Liver (tissue), 8 donors: ENCODE measurements at regions not wholly inside any gene's neighbourhood (a gene's known extent, or its start where the extent isn't known, plus 50 kb on each side); places are given as distances from the start of the nearest gene placed in this dataset.

Experiments used
- DNase-seq: peaks from one replicate; pipeline ENCODE4 v3.0.0-alpha.2; 2017; ENCODE audit warnings: low spot score
- H3K27ac ChIP-seq, 2 donors: one replicate each; pipeline ENCODE4 v1.7.0; 2013; ENCODE audit warnings: inconsistent platforms in 2 of 2, low read length in 2 of 2, control low read depth in 1 of 2, low read depth in 1 of 2, mild to moderate bottlenecking in 1 of 2
- H3K27me3 ChIP-seq, 4 donors: one replicate each; pipeline versions ENCODE4 v1.6.1 to v1.7.0; 2013; ENCODE audit warnings: low read length in 3 of 4, inconsistent platforms in 1 of 4, mild to moderate bottlenecking in 1 of 4, moderate library complexity in 1 of 4; ENCODE audit not compliant: control insufficient read depth in 4 of 4, insufficient read depth in 4 of 4
- H3K36me3 ChIP-seq, 4 donors: one replicate each; pipeline versions ENCODE4 v1.6.1 to v1.7.0; 2013; ENCODE audit warnings: low read length in 3 of 4, mild to moderate bottlenecking in 3 of 4, low read depth in 1 of 4, moderate library complexity in 1 of 4; ENCODE audit not compliant: control insufficient read depth in 4 of 4, insufficient read depth in 3 of 4
- H3K4me1 ChIP-seq, 4 donors: one replicate each; pipeline versions ENCODE4 v1.6.1 to v1.7.0; 2013; ENCODE audit warnings: low read length in 3 of 4, mild to moderate bottlenecking in 3 of 4, moderate library complexity in 1 of 4; ENCODE audit not compliant: control insufficient read depth in 4 of 4, insufficient read depth in 4 of 4
- H3K4me3 ChIP-seq, 3 donors: one replicate each; pipeline versions ENCODE4 v1.6.1 to v1.7.0; 2013; ENCODE audit warnings: low read length in 3 of 3, control low read depth in 1 of 3, low read depth in 1 of 3, mild to moderate bottlenecking in 1 of 3
- H3K9ac ChIP-seq, 2 donors: one replicate each; pipeline ENCODE4 v1.7.0; 2013; ENCODE audit warnings: low read length in 2 of 2, mild to moderate bottlenecking in 2 of 2, moderate library complexity in 2 of 2, control low read depth in 1 of 2, low read depth in 1 of 2
- H3K9me3 ChIP-seq, 4 donors: one replicate each; pipeline versions ENCODE4 v1.6.1 to v1.7.0; 2013; ENCODE audit warnings: low read length in 3 of 4; ENCODE audit not compliant: control insufficient read depth in 4 of 4
- ATF3 ChIP-seq: IDR thresholded peaks from 2 replicates; pipeline ENCODE4 v1.6.1; 2016; ENCODE audit warnings: antibody characterized with exemption
- EGR1 ChIP-seq, 2 donors: IDR thresholded peaks; 2 replicates each; pipeline ENCODE4 v1.6.1; 2016 to 2018; ENCODE audit warnings: antibody characterized with exemption in 2 of 2, low read depth in 2 of 2
- FOXA1 ChIP-seq: IDR thresholded peaks from 2 replicates; pipeline ENCODE4 v1.6.1; 2016; ENCODE audit warnings: antibody characterized with exemption
- FOXA2 ChIP-seq: IDR thresholded peaks from 2 replicates; pipeline ENCODE4 v1.6.1; 2016; ENCODE audit warnings: antibody characterized with exemption
- GABPA ChIP-seq, 2 donors: IDR thresholded peaks in 1 of 2; conservative IDR thresholded peaks in 1 of 2; 2 replicates each; pipeline ENCODE4 v1.6.1; 2016; ENCODE audit warnings: antibody characterized with exemption in 2 of 2, mild to moderate bottlenecking in 1 of 2, moderate library complexity in 1 of 2
- HNF4A ChIP-seq, 2 donors: conservative IDR thresholded peaks; 2 replicates each; pipeline ENCODE4 v1.6.1; 2016; ENCODE audit warnings: antibody characterized with exemption in 2 of 2, mild to moderate bottlenecking in 2 of 2
- HNF4G ChIP-seq: IDR thresholded peaks from 2 replicates; pipeline ENCODE4 v1.6.1; 2016; ENCODE audit warnings: antibody characterized with exemption
- JUND ChIP-seq, 2 donors: IDR thresholded peaks; 2 replicates each; pipeline ENCODE4 v1.6.1; 2016; ENCODE audit warnings: antibody characterized with exemption in 2 of 2
- NR2F2 ChIP-seq: IDR thresholded peaks from 2 replicates; pipeline ENCODE4 v1.6.1; 2016; ENCODE audit warnings: antibody characterized with exemption
- RAD21 ChIP-seq, 2 donors: IDR thresholded peaks; 2 replicates each; pipeline ENCODE4 v1.6.1; 2016; ENCODE audit warnings: antibody characterized with exemption in 2 of 2, mild to moderate bottlenecking in 2 of 2
- RXRA ChIP-seq, 2 donors: IDR thresholded peaks; 2 replicates each; pipeline ENCODE4 v1.6.1; 2017 to 2018; ENCODE audit warnings: antibody characterized with exemption in 2 of 2, mild to moderate bottlenecking in 1 of 2
- SP1 ChIP-seq: IDR thresholded peaks from 2 replicates; pipeline ENCODE4 v1.6.1; 2018; ENCODE audit warnings: antibody characterized with exemption, mild to moderate bottlenecking
- TAF1 ChIP-seq: conservative IDR thresholded peaks from 2 replicates; pipeline ENCODE4 v1.6.1; 2016; ENCODE audit warnings: antibody characterized with exemption, mild to moderate bottlenecking
- YY1 ChIP-seq: IDR thresholded peaks from 2 replicates; pipeline ENCODE4 v1.6.1; 2016; ENCODE audit warnings: antibody characterized with exemption, mild to moderate bottlenecking
- ZBTB33 ChIP-seq: IDR thresholded peaks from 2 replicates; pipeline ENCODE4 v1.6.1; 2016; ENCODE audit warnings: antibody characterized with exemption
- WGBS: extraction: QIAGEN DNeasy Blood & Tissue Kit; methylation state at CpG from one replicate; pipeline ENCODE4 v1.1.7; 2013; 5-methylcytosine and 5-hydroxymethylcytosine counted together
- TF ChIP-seq, protein P1 (sequence below): fragments of 150-350 bp; IDR thresholded peaks from 2 replicates; pipeline ENCODE4 v1.5.1; 2017; ENCODE audit warnings: improper control_type of control experiment, low read depth, low read length; ENCODE audit not compliant: missing input control
- TF ChIP-seq, protein P2 (sequence below): IDR thresholded peaks from 2 replicates; pipeline ENCODE4 v1.6.1; 2016; ENCODE audit warnings: antibody characterized with exemption, mild to moderate bottlenecking
- TF ChIP-seq, protein P3 (sequence below): IDR thresholded peaks from 2 replicates; pipeline ENCODE4 v1.6.1; 2016; ENCODE audit warnings: antibody characterized with exemption
- donor health status: healthy.
- donor health status: healthy.
- donor health status: healthy.
- donor health status: healthy.
- donor health status: healthy.

DNA sequence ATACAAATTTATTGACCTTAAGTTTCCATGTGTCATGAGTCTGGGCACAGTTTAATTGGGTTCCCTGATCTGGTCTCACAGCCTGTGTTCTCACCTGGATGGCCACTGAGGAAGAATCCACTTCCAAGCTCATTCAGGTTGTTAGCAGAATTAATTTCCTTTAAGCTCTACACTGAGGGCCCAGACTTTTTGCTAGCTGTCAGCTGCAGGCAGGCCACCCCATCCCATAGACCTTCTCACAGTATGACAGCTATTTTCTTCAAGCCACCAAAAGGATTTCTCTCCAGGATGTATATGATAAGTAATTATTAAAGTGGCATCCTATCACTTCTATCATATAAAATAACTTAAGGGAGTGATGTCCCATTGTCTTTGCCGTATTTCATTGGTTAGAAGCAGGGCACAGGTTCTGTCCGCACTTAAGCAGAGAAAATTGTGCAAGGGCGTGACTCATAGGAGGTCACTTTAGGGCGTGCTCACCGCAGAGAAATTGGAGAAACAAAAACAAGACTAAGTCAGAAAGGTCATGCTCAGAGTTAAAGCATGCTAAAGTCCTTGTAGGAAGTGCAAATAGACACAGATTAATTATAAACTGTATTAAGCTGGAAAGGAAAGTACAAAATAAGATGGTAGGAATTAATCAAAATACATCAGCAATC lies 109.9 kb downstream of the AHR start:
- H3K9ac ChIP-seq, result no peak overlapping the region
- 20% methylated on average over 5 of the region's 5 CpGs for WGBS
- no peaks in the 10 kb centered on the region for H3K36me3 ChIP-seq
- TF ChIP-seq HNF4A (conservative IDR thresholded peaks at IDR 0.05) (peak; percentile 95 to 96), FOXA2 (peak; percentile 59), FOXA1 (peak; percentile 57), RXRA (IDR thresholded peaks at IDR 0.05) (peak; percentile 98 to 99), HNF4G (peak; percentile 90), SP1 (peak; percentile 95), JUND (IDR thresholded peaks at IDR 0.05) (peak; percentile 100), NR2F2 (peak; percentile 95), YY1 (peak; percentile 75), ZBTB33 (peak; percentile 28), RAD21 (IDR thresholded peaks at IDR 0.05) (peak; percentile 64 to 76), GABPA (IDR thresholded peaks at IDR 0.05 in 1 of 2, conservative IDR thresholded peaks at IDR 0.05 in 1 of 2) (peak in 1 of 2 donors; percentile 24), TAF1 (no peak), EGR1 (IDR thresholded peaks at IDR 0.05; ENCODE audit: low read depth in 2 of 2) (peak in 1 of 2 donors; percentile 33), ATF3 (peak; percentile 98)
- TF ChIP-seq, protein P1, sequence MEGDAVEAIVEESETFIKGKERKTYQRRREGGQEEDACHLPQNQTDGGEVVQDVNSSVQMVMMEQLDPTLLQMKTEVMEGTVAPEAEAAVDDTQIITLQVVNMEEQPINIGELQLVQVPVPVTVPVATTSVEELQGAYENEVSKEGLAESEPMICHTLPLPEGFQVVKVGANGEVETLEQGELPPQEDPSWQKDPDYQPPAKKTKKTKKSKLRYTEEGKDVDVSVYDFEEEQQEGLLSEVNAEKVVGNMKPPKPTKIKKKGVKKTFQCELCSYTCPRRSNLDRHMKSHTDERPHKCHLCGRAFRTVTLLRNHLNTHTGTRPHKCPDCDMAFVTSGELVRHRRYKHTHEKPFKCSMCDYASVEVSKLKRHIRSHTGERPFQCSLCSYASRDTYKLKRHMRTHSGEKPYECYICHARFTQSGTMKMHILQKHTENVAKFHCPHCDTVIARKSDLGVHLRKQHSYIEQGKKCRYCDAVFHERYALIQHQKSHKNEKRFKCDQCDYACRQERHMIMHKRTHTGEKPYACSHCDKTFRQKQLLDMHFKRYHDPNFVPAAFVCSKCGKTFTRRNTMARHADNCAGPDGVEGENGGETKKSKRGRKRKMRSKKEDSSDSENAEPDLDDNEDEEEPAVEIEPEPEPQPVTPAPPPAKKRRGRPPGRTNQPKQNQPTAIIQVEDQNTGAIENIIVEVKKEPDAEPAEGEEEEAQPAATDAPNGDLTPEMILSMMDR, result no peak
- TF ChIP-seq, protein P2, sequence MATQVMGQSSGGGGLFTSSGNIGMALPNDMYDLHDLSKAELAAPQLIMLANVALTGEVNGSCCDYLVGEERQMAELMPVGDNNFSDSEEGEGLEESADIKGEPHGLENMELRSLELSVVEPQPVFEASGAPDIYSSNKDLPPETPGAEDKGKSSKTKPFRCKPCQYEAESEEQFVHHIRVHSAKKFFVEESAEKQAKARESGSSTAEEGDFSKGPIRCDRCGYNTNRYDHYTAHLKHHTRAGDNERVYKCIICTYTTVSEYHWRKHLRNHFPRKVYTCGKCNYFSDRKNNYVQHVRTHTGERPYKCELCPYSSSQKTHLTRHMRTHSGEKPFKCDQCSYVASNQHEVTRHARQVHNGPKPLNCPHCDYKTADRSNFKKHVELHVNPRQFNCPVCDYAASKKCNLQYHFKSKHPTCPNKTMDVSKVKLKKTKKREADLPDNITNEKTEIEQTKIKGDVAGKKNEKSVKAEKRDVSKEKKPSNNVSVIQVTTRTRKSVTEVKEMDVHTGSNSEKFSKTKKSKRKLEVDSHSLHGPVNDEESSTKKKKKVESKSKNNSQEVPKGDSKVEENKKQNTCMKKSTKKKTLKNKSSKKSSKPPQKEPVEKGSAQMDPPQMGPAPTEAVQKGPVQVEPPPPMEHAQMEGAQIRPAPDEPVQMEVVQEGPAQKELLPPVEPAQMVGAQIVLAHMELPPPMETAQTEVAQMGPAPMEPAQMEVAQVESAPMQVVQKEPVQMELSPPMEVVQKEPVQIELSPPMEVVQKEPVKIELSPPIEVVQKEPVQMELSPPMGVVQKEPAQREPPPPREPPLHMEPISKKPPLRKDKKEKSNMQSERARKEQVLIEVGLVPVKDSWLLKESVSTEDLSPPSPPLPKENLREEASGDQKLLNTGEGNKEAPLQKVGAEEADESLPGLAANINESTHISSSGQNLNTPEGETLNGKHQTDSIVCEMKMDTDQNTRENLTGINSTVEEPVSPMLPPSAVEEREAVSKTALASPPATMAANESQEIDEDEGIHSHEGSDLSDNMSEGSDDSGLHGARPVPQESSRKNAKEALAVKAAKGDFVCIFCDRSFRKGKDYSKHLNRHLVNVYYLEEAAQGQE, result peak; percentile 44
- TF ChIP-seq, protein P3, sequence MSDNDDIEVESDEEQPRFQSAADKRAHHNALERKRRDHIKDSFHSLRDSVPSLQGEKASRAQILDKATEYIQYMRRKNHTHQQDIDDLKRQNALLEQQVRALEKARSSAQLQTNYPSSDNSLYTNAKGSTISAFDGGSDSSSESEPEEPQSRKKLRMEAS, result peak; percentile 80
- H3K27me3 ChIP-seq, result no peaks in the 10 kb centered on the region
- no peak overlapping the region for H3K4me3 ChIP-seq
- peak overlapping the region; percentile 67 to 72 for H3K27ac ChIP-seq
- DNase-seq, result peak; percentile 38
- no peaks in the 10 kb centered on the region for H3K9me3 ChIP-seq
- peaks cover 3 to 24% (median 18%) of the 10 kb centered on the region in 4 donors for H3K4me1 ChIP-seq
